CD4-positive, alpha-beta T cell treated with Interleukin-6 at 100 ng/mL for 8 hours (primary cell): ENCODE measurements at regions not wholly inside any gene's neighbourhood (a gene's known extent, or its start where the extent isn't known, plus 50 kb on each side); places are given as distances from the start of the nearest gene placed in this dataset.
A peak's percentile ranks its signal among the peaks of the same experiment; 100 is the strongest.
"Not testable (repeated sequence)": the region's sequence is repeated elsewhere in the genome, so short reads cannot be mapped to it uniquely, and the experiment has no call there.

Source experiments
- DNase-seq: peaks from one replicate; pipeline ENCODE4 v3.0.0-alpha.2; 2020; ENCODE audit warnings: mixed read lengths, low spot score

DNA sequence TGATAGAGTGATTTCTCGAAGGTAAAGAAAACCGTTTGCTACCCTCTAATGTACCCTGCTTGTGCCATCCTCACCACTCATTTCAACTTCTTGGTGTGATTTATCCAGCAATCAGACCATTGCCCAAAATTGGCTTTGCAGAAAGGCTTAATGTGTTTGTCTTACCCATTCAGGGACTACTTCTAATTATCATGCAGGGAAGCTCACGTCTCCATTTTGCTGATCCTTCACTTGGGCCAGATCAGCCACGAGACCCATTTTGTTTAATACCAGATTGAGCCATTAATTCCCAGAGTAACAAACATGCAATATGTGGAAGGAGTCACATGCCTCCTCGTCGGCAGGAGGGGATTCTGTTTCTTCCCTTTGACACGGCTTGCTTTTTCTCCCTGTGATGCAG lies 51.1 kb upstream of the CRY1 start:
- no peak for DNase-seq

- DNase-seq = no peak
Observed at GRCh38 chr12:107144990-107145389, 51.6 kb upstream of the CRY1 start.

DNA sequence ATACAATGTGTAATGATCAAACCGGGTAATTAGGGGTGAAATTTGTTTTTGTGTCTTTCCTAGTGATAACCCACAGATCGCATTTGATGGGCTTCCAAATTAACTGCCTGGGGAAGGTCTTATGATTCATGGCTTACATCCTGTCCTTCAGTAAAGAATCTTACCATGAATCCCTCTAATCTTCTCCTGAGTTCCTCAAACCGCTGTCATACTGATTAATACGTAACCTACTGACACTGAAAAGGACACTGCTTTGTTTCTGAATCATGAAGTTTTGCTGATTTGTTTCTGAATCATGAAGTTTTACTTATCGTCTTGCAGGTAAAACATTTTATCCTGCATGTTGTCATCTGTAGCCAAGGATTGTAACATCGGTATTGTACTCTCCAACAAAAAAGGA lies 52.0 kb upstream of the CRY1 start:
- no peak for DNase-seq

DNA sequence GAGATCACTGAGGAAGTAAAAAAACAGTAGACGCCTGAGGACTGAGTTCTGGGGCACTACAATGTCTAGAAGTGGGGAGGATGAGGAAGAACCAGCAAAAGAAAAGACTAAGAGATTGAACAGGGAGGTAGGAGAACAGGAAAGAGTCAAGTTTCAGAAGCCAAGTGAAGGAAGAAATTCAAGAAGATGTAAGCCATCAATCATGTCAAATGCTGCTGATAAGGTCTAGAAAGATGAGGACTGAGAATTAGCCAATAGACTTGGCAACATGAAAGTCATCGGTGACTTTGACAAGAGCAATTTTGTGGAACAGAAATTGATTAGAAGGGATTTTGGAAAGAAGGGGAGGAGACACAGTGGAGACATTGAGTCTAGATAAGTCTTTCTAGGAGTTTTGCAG lies 54.8 kb upstream of the CRY1 start:
- DNase-seq = no peak

DNA sequence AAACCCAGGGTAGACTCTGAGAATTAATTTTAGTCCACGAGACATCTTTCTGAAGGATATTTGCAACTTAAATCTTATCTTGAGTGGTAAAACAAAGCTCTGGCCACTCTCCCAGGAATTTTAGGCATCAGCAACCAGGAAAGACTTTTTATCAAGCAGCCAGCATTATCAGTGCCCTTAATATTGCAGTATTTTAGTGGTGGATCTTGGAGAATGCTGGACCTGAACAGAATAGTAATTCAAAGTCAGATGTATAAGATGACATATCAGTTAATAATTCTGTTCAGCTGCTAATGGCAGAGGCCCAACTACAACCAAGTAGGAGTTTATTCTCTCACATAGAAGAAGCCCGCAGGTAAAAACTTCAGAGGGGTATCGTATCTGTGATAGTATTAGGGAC lies 59.0 kb upstream of the CRY1 start:
- no peak for DNase-seq

GRCh38 chr12:107159384-107159900 lies 66.1 kb upstream of the CRY1 start:
- no peak for DNase-seq

DNA sequence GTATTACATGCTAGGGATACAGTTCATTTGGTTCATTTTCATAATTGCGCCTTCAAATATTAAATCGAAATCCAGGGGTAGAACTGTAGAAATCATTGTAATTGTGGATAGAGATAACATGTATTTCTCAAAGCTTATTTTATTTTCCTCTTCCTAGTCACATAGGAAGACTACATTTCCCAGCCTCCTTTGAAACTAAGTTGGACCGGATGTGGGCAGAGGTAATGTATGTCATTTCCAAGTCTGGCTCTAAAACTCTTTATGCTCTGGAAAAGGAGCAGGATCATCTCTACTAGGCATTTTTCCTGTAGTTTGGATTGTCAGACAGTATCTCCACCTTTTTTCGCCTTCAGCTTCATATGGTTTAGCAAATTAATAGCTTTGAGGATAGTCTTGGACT lies 70.1 kb upstream of the CRY1 start:
- DNase-seq = no peak

- DNase-seq = no peak
Observed at GRCh38 chr12:107164392-107164791, 71.0 kb upstream of the CRY1 start.

- DNase-seq = no peak
Observed at GRCh38 chr12:107165581-107165980, 72.2 kb upstream of the CRY1 start.

GRCh38 chr12:107167756-107168155 lies 74.4 kb upstream of the CRY1 start:
- DNase-seq = no peak

DNA sequence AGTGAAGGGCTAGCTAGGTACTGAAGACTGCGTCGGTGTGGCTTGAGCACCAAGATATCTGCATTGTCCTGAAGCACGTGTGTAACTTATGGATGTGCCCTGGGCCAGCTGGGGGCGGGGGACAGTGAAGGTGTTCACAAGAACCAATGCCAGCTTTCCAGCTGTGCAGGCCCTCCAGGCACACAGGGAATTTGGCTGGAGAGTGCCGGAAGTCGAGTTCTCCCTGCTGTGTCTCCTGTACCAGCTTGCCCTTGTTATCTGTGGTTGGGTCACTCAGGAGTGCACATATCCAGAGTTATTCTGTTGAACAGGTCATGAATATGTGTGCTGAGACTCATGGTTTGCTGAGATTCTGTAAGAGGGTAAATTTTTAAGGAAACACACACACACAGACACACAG lies 75.9 kb upstream of the CRY1 start:
- DNase-seq = no peak

DNA sequence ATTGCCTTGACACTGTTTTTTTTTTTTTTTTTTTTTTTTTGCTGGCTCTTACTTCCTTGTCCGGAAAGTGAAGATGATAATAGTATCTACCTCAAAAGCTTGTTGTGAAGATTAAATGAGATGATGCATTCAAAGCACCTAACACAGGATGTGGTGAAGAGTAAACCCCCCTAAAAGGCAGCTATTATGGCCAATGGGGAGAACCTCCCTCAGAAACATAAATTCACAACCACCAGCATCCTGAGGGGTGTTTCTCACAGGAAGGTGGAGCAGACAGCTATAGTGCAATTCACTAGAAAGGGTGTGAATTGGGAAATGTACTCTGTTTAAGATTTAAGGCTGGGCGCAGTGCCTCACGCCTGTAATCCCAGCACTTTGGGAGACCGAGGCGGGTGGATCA lies 85.4 kb upstream of the CRY1 start:
- DNase-seq = peak; percentile 3

- DNase-seq = no peak
Observed at GRCh38 chr12:107179871-107180270, 86.5 kb upstream of the CRY1 start.

- DNase-seq = no peak
Observed at GRCh38 chr12:107180272-107180671, 86.9 kb upstream of the CRY1 start.

DNA sequence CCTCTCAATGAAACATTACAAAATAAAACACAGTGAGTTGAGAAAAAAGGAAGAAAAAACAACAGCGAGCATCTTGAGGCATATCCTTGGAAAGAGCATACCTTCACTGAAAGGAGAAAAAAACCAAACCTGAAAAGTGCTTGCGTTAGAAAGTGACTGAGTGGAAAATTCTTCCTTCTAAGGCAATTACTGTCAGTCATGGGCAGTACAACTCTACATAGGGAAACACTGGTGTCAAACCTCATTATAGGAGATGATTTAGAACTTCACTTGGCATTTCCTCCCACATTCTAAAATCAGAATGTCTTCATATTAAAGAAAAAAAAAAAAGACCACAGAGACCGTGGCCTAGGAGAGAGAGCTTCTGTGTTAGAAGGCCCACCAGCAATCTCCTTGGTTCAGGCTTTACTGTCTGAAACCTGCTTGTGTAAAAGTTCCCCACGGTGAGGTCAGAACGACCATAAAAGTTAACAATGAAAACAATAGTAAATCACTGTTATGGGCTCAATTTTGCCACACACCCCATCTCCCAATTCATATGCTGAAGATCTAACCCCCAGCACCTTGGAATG lies 91.1 kb upstream of the CRY1 start:
- no peak for DNase-seq

DNA sequence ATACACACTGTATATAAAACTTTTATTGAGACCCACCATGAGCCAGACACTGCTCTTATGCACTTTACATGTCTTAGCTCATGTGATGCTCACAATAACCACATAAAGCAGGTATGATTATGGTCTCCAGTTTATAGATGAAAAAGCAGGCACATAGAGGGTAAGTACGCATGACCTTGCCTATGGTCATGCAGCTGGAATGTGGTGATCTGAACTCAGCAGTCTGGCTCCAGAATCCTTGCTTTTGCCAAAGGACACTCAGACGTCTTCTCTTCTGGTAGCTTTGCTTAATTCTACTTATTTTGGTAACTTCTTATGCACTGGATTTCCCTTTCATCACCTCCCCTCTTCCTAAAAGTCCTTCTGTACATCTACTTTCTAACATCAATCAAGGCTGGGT lies 103.3 kb upstream of the CRY1 start:
- no peak for DNase-seq

- DNase-seq = no peak
Observed at GRCh38 chr12:107200394-107200793, 107.0 kb upstream of the CRY1 start.

DNA sequence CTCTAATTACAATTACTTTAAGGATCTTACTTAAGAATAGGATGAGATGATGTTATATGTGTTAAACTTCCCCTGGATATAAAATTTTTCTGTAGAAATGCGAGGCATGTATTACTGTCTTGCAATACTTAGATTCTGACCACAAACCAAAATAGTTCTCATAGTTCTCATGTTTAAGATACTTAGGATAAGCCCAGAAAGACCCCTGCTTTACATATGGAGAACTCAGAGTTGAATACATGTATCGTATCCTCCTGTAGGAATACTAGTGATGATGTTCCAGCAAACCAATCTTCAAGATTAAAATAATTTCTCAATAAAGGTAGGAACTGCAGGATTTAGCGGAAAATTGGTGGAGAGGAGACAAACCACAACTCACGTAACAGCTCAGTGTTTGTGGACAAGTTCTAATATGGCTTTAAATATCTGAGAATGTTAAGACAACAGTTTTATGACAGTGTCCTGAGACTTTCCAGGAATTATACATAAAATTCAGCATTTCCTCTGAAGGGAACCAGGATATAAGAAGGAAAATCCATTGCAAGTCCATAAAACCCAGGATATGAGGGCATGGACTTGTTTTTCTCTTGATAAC lies 114.7 kb upstream of the CRY1 start:
- DNase-seq = no peak

DNA sequence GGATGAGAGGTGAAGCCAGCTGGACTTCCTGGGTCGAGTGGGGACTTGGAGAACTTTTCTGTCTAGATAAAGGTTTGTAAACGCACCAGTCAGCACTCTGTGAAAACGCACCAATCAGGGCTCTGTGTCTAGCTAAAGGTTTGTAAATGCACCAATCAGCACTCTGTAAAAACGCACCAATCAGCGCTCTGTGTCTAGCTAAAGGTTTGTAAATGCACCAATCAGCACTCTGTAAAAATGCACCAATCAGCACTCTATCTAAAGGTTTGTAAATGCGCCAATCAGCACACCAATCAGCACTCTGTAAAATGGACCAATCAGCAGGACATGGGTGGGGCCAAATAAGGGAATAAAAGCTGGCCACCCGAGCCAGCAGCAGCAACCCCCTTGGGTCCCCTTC lies 116.4 kb upstream of the CRY1 start:
- not testable (repeated sequence) for DNase-seq

GRCh38 chr12:107214373-107214773 lies 121.0 kb upstream of the CRY1 start:
- not testable (repeated sequence) for DNase-seq

DNA sequence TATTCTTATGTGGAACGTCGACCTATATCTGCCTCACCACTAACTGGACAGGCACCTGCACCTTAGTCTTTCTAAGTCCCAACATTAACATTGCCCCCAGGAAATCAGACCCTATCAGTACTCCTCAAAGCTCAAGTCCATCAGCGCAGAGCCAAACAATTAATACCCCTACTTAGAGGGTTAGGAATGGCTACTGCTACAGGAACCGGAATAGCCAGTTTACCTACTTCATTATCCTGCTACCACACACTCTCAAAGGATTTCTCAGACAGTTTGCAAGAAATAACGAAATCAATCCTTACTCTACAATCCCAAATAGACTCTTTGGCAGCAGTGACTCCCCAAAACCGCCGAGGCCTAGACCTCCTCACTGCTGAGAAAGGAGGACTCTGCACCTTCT lies 123.1 kb upstream of the CRY1 start:
- not testable (repeated sequence) for DNase-seq

- DNase-seq = no peak
Observed at GRCh38 chr12:107219301-107219700, 126.0 kb upstream of the CRY1 start.

- DNase-seq = no peak
Observed at GRCh38 chr12:107221913-107222312, 128.6 kb upstream of the CRY1 start.

DNA sequence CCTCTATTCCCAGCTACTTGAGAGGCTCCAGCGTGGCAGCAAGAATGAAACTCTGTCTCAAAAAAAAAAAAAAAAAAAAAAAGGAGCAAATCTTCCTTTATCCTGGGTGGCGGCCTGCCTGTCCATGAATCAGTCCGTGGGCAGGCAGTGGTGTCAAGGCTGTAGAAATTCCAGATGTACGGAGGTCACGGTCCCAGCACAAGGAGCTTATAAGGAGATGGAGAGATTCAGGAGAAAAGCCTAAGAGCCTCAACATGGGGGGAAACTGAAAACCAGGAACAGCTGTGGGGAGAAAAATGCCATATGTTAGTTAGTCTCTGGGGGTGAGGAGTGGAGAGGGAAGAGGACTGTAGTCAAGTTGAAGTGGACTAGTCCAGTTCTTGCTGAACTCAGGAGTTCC lies 130.5 kb upstream of the CRY1 start:
- DNase-seq = no peak
